HL-60 (cell line): ENCODE measurements at regions not wholly inside any gene's neighbourhood (a gene's known extent, or its start where the extent isn't known, plus 50 kb on each side); places are given as distances from the start of the nearest gene placed in this dataset.

Experiments used
- DNase-seq, 2 experiments: peaks; one replicate each; pipeline ENCODE4 v3.0.0-alpha.2; 2010 to 2020; ENCODE audit warnings: low read depth in 1 of 2, low spot score in 1 of 2
- H3K27ac ChIP-seq: fragments of 250-450 bp; sonication (Bioruptor Pico); replicated peaks from 2 replicates; pipeline ENCODE4 v1.5.1; 2020; ENCODE audit warnings: mild to moderate bottlenecking, moderate library complexity
- H3K27me3 ChIP-seq: fragments of 250-450 bp; sonication (Bioruptor Pico); 2 replicates; pipeline ENCODE4 v1.5.1; 2021; ENCODE audit warnings: mild to moderate bottlenecking, moderate library complexity; ENCODE audit not compliant: insufficient read depth, poor library complexity, severe bottlenecking
- H3K4me3 ChIP-seq: replicated peaks from 2 replicates; pipeline ENCODE4 v1.5.1; 2011; ENCODE audit warnings: mild to moderate bottlenecking, control low read depth, low read length; ENCODE audit not compliant: insufficient read depth
- GABPA ChIP-seq: IDR thresholded peaks from 2 replicates; pipeline ENCODE4 v1.6.1; 2012; ENCODE audit warnings: low read depth
- POLR2AphosphoS5 ChIP-seq: IDR thresholded peaks from 2 replicates; pipeline ENCODE4 v1.6.1; 2012; ENCODE audit warnings: low read depth
- SPI1 ChIP-seq: IDR thresholded peaks from 2 replicates; pipeline ENCODE4 v1.6.1; 2012; ENCODE audit warnings: low read depth, mild to moderate bottlenecking, borderline replicate concordance
- TF ChIP-seq, protein P1 (sequence below): IDR thresholded peaks from 2 replicates; pipeline ENCODE4 v1.6.1; 2012; ENCODE audit warnings: low read depth; ENCODE audit not compliant: insufficient replicate concordance
- TF ChIP-seq, protein P2 (sequence below): IDR thresholded peaks from one replicate; pipeline ENCODE4 v1.5.1; 2011; ENCODE audit warnings: low read length, control low read depth, inconsistent platforms; ENCODE audit not compliant: insufficient read depth

DNA sequence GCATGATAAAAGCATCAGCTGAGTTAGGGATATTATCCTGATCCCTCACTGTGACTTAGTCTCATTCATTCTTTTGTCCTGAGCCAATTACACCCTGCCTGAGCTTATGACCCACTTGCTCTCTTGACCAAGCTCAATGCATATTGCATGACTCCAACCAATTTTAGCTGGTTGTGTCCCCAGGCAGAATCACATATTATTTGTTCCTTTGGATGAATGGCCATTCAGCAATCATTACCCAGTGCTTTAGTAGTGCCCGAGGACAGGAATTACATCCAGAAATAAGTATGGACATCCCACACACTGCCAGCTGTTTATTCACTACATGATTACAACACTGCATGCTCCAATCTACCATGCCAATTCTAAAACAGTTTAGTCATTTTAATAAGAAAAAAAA is 322.5 kb downstream of the ZBBX start:
- DNase-seq: no peak
- H3K27me3 ChIP-seq: no peaks in the 10 kb centered on the region
- TF ChIP-seq, protein P1, sequence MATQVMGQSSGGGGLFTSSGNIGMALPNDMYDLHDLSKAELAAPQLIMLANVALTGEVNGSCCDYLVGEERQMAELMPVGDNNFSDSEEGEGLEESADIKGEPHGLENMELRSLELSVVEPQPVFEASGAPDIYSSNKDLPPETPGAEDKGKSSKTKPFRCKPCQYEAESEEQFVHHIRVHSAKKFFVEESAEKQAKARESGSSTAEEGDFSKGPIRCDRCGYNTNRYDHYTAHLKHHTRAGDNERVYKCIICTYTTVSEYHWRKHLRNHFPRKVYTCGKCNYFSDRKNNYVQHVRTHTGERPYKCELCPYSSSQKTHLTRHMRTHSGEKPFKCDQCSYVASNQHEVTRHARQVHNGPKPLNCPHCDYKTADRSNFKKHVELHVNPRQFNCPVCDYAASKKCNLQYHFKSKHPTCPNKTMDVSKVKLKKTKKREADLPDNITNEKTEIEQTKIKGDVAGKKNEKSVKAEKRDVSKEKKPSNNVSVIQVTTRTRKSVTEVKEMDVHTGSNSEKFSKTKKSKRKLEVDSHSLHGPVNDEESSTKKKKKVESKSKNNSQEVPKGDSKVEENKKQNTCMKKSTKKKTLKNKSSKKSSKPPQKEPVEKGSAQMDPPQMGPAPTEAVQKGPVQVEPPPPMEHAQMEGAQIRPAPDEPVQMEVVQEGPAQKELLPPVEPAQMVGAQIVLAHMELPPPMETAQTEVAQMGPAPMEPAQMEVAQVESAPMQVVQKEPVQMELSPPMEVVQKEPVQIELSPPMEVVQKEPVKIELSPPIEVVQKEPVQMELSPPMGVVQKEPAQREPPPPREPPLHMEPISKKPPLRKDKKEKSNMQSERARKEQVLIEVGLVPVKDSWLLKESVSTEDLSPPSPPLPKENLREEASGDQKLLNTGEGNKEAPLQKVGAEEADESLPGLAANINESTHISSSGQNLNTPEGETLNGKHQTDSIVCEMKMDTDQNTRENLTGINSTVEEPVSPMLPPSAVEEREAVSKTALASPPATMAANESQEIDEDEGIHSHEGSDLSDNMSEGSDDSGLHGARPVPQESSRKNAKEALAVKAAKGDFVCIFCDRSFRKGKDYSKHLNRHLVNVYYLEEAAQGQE: no peak
- TF ChIP-seq SPI1 (no peak), GABPA (no peak), POLR2AphosphoS5 (no peak)
- TF ChIP-seq, protein P2, sequence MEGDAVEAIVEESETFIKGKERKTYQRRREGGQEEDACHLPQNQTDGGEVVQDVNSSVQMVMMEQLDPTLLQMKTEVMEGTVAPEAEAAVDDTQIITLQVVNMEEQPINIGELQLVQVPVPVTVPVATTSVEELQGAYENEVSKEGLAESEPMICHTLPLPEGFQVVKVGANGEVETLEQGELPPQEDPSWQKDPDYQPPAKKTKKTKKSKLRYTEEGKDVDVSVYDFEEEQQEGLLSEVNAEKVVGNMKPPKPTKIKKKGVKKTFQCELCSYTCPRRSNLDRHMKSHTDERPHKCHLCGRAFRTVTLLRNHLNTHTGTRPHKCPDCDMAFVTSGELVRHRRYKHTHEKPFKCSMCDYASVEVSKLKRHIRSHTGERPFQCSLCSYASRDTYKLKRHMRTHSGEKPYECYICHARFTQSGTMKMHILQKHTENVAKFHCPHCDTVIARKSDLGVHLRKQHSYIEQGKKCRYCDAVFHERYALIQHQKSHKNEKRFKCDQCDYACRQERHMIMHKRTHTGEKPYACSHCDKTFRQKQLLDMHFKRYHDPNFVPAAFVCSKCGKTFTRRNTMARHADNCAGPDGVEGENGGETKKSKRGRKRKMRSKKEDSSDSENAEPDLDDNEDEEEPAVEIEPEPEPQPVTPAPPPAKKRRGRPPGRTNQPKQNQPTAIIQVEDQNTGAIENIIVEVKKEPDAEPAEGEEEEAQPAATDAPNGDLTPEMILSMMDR: no peak
- H3K27ac ChIP-seq: no peak overlapping the region
- H3K4me3 ChIP-seq: no peak overlapping the region

DNA sequence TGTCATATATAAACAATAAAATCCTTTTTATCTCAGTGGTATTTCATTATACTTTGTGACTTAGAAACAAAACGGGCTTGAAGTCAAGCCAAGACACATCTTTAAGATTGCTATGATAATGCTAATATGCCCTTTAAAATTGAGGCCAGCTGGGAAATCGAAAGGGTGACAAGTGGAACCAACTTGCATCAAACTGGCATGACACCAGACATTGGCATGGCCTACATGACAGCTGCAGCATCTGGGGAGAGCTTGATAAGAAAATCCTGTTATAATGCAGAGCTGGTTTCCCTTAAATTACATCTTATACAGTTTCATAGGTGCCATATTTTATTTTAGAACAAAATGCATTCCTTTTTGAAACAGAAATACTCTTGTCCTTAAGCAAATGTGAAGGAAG is 325.2 kb downstream of the ZBBX start:
- Histone ChIP-seq H3K27ac (no peak overlapping the region), H3K4me3 (no peak overlapping the region), H3K27me3 (no peaks in the 10 kb centered on the region)
- DNase-seq: no peak
- TF ChIP-seq GABPA (no peak), POLR2AphosphoS5 (no peak), SPI1 (no peak)
- TF ChIP-seq, protein P2: no peak
- TF ChIP-seq, protein P1: no peak

DNA sequence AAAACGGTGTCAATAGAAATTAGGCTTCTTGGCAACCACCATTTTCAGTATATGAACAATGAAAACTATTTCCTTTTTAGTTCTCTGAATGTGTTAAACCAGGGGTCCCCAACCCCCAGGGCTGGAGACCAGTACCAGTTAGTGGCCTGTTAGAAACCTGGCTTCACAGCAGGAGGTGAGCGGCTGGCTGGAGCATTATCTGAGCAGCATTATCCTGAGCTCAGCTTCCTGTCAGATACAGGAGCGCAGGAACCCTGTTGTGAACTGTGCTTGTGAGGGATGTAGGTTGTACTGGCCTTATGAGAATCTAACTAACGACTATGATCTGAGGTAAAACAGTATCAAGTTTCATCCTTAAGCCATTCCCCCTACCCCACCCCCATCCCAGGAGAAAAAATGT is 328.7 kb downstream of the ZBBX start:
- Histone ChIP-seq H3K27me3 (no peaks in the 10 kb centered on the region), H3K27ac (no peak overlapping the region), H3K4me3 (no peak overlapping the region)
- TF ChIP-seq POLR2AphosphoS5: no peak
- no peak for TF ChIP-seq SPI1
- no peak for TF ChIP-seq GABPA
- TF ChIP-seq, protein P2: no peak
- TF ChIP-seq, protein P1: no peak
- DNase-seq: no peak
